Lung microvascular endothelial cell (primary cell): ENCODE measurements at regions not wholly inside any gene's neighbourhood (a gene's known extent, or its start where the extent isn't known, plus 50 kb on each side); places are given as distances from the start of the nearest gene placed in this dataset.

Source experiments
- DNase-seq, 2 donors: peaks; one replicate each; pipeline versions ENCODE4 v3.0.0 to v3.0.0-alpha.2; 2010; ENCODE audit warnings: low read depth in 2 of 2

- DNase-seq = no peak
Observed at GRCh38 chr3:98966862-98967546, 65.5 kb upstream of the DCBLD2 start.

DNA sequence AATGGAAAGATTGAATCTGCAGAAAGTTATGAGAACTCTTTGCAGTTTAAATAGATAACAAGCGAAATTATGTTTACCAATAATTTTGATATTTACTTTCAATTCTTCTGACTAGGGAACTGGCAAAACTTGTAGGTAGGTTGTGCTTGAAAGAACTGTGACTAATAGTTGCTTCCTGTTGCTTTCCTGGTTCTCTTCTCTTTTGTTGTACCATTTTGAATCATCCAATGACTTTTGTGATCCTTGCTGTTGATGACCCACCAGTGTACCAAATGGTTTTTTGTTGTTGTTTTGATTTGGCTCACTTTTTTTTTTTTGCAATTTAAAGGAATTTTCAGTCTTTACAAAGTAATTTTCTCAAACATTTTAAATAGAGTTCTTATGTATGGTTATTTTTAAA lies 64.9 kb upstream of the DCBLD2 start:
- peak in 1 of 2 donors; percentile 42 for DNase-seq

DNA sequence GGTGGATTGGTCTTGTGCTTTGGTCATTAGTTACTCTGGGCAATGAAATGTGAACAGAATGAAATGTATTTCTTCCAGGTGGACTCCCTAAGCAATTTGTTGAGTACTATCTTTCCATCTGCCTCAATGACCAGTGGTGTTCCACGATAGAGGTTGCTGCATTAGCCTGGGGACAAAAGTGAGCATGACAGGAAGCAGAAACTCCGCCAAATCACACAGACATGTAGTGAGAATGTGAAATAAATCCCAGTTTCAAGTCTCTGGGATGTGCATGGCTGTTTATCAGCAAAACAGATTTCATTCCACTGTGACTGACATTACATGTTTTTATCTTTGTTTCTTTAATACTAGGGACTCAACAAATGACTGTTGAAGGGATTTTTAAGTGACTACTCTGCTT lies 63.3 kb upstream of the DCBLD2 start:
- DNase-seq = no peak

DNA sequence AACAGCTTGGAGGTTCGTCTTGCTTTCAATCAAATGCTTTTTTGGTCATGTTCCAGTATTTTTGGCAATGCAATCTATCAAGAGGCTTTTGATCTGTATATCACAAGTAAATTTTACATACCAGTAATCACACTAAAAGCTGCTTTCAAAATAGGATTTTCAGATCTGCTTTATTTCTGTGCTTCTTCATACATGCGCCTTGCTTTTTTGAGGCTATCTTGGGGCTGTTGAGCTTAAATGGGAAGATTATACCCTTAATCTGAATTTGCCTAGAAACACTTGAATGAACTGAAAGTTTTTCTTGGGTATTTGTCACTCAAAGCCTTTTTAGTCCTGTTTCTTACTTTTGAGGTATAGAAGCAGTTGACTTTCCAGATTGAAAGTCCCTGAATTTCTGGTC lies 62.1 kb upstream of the DCBLD2 start:
- no peak for DNase-seq

- no peak for DNase-seq
Observed at GRCh38 chr3:98962951-98963350, 61.5 kb upstream of the DCBLD2 start.

DNA sequence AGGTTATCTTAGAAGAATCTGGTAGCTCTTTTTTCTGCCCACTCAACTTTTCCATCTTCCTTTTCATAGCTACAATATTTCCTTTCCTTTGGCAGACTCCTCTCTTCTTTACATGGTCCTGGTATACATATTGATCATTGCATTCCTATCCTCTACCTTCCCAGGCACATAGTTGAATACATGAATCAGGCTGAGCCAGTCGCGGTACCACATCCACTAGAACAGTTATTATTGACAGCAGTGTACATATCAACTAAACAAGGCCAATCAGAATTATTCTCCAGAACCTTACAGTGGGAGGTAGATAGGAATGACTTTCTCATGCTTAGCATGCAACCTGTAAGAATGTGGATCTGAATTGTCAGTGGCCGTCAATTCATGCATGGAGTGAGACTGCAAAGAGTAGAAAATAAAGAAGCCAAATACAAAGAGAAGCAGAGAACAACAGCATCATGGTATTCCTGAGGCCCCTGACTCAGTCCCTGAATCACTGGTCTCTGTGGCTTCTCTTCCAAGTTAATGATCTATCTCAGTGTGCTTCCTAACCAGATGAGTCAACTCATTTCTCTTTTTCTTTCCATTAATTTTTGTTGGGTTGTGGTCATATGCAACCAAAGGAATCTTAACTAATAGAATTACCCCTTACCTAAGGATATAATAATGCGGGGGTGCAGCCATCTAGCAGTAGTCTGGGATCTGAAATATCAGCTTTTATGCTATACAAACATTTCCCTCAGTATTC lies 60.9 kb upstream of the DCBLD2 start:
- peak in 1 of 2 donors; percentile 77 for DNase-seq

GRCh38 chr3:98961161-98962155 lies 60.0 kb upstream of the DCBLD2 start:
- DNase-seq = peak in 1 of 2 donors; percentile 23

- DNase-seq = no peak
Observed at GRCh38 chr3:98957681-98958080, 56.2 kb upstream of the DCBLD2 start.

DNA sequence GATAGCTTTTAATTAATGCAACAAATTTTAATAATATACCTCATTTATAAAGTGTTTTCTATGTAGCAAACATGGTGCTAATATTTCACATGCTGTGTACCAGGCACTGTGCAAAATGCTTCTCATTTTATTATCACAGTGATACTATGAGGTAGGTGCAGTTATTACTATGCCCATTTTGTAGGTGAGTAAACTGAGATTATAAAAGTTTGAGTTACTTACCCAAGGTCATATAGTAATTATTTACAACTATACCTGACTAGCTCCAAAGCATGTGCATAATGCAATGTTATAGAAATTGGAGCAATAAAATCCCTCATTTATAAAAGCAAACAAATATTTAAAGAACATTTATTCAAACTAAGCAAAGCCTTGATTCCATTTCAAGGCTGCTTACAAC lies 54.5 kb upstream of the DCBLD2 start:
- no peak for DNase-seq

GRCh38 chr3:98954791-98955604 lies 53.5 kb upstream of the DCBLD2 start:
- peak in 1 of 2 donors; percentile 40 for DNase-seq

DNA sequence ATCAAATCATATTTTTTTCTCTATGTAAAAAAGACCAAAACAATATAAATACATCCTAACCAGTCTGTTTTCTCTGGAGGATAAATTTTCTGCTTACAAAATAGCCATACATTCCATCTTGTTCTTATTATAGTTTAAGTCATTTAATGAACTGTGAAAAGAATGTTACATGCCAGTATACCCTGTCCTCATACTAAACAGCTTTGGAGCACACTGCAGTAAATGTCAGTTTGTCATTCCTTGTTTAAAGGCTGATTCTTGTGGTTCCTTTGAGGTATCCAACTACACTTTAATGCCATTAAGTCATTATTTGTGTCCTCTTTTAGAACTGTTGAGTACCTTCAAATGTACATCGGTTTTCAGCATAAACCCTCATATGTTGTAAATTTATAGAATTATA lies 52.7 kb upstream of the DCBLD2 start:
- DNase-seq = no peak

DNA sequence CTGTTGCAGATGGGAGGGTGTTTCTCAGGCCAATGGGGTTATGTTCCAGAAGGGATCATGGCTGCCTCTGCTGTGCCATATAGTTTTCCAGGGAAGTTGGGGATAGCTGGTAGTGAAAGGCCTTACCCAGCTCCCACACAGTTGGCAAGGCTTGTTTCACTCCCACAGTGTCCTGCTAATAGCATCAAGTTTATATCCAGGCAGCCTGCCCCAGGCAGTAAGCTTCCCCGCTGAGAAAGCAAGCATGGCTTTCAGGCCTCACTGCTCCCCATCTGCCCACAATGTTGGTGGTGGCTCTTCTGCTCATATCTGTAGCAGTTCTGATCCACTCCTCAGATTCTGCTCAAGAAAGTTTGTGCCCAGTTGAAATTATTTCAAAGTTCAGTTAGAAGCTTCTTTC lies 50.9 kb upstream of the DCBLD2 start:
- no peak for DNase-seq
